Suppressor macrophage treated with lipopolysaccharide for 1 hour (primary cell): ENCODE measurements at regions not wholly inside any gene's neighbourhood (a gene's known extent, or its start where the extent isn't known, plus 50 kb on each side); places are given as distances from the start of the nearest gene placed in this dataset.

ENCODE experiments used
- DNase-seq, 3 donors: peaks; one replicate each; pipeline ENCODE4 v3.0.0-alpha.2; 2020 to 2022

DNA sequence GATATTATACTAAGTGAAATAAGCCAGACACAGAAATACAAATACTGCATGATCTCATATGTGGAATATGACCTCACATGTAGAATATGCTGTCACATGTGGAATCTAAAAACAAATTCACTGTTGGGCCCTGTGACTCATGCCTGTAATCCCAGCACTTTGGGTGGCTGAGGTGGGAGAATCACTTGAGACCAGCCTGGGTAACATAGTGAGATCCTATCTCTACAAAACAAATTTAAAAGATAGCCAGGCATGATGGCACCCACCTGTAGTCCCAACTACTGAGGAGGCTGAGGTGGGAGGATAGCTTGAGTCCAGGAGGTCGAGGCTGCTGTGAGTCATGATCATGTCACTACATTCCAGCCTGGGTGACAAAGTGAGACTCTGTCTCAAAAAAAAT, 160.3 kb downstream of the PTEN start:
- DNase-seq: no peak

DNA sequence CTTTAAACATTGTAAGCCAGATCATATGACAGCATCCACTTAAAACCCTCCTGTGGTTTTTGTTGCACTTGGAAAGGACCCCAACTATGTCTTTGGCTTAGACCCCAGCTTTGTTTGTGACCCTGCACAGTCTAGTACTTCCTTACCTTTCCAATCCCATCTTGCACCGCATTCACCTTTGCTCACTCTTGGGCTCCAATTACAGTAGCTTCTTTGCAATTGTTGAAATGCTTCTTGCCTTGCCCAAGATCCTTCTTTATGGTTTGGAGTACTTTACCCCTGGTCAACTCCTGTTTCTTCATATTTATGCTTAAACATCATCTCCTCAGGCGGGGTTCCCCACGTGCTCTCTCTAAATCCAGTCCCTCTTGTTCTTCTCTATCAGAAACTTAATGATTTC, 162.6 kb downstream of the PTEN start:
- no peak for DNase-seq

DNA sequence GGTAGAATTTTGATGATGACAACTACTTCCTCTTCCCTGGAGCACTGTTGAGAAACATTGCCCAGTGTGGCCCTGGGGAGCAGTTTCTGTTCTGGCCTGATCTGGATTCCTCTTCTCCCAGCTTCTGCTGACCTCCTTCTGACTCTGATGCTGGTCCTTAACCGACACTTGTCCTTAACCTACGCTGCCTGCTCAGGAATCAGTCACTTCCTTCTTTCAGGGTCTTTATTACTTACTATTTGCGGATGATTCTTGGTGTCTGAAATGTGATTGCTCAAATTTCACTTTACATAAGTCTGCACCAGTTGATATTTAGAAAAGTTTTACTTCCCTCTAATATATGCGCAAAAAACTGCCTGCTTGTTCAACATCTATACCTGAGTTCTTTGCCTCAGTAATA, 164.1 kb downstream of the PTEN start:
- peak; percentile 77 to 89 (median 85) for DNase-seq

DNA sequence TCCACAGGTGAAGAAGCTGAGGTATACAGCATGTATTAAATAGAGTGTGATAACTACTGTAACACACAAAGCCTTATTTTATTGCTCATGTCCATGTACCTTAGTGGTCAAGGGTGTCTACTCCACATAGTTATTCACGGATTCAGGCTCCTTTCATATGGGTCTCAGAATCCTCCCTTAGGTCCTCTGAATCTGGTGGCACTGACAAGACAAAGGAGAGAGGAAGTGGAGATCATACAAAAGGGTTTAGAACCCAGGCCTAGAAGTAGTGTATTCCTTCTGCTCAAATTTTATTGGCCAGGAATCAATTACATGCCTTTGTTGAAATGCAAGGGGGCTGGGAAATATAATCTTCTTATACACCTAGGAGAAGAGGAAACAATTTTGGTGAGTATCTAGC, 164.6 kb downstream of the PTEN start:
- DNase-seq: no peak

DNA sequence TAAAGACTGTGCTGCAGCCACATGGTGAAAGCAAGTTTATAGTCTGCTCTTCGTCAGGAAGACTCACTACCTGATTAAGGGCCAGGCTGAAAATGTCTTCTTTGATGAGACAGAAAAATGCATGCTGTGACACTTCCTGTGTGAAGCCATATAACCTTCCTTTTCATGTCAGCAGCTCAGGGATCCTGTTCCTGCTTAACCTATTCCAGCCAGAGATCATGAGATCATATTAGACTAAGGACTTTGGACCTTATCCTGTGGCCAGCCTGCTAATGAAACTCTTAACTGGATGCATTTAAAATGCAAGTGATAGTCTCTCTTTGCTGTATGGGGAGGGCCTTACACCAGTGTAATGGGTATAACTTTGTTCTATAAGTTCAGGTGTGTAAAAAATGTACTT, 165.2 kb downstream of the PTEN start:
- DNase-seq: no peak

DNA sequence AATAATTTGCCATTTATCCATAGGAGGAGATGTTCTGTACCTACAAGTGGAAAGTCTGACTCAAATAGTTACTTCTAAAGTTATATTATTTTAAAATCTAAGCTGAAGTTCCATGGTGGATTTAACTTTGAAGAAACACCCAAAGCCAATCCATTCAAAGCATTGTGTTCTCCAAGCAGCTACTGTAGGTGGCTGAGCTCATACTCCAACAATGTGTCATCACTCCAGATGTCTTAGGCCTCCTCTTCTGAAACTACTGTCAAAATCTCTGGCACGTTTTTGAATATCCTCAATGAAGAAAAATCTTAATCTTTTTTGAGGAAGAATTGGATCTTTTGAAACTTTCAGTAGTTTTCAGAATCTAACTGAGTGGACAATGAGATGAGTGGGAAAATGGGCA, 169.1 kb downstream of the PTEN start:
- DNase-seq: peak; percentile 33 to 55 (median 51)

DNA sequence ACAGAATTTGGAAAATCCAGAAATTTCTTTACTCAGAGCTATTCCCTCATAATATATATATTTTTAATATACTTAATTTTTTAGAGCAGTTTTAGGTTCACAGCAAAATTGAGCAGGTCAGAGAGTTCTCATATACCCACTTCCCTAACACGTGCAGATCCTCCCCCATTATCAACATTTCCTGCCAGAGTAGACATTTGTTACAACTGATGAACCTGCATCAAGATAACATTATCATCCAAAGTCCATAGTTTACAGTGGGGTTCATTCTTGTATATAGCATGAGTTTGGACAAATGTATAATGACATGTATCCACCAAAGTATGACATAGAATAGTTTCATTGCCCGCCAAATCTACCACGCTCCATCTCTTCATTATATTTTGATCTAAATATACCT, 170.0 kb downstream of the PTEN start:
- no peak for DNase-seq

DNA sequence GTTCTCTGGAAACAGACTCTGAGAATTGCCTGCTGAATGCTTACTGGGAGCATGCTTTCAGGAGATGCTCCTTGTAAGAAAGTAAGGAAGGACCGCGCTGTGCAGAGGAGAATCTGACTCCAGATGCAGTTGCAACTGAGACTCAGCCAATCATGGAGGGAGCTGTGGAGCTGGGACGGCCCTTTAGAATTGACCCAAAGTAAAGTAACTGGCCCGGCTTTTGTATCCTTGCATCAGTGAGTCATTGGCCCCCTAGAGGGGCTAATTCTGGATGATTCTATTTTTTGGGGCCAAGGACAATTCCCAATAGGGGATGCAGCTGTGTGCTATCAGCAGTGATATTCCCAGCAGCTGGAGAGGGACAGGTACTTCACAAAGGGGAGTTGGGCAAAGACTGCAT, 170.4 kb downstream of the PTEN start:
- no peak for DNase-seq

DNA sequence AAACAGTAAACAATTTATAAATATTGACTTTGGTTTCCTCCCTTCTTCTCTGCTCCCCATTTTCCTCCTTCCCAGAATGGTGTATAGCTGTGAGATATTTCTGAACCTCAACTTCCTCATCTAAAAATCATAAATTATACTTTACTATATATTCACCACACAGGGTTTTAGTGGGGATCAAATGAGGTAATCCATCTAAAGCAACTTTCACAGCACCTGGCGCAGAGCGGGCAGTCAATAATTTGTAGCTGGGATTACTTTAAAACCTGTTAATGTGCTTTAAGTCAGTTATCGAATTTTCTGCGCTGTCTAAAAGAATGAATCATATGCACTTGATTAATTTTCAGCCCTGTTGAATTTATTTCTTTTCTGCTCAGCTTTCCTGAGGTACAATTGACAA, 172.7 kb downstream of the PTEN start:
- no peak for DNase-seq

DNA sequence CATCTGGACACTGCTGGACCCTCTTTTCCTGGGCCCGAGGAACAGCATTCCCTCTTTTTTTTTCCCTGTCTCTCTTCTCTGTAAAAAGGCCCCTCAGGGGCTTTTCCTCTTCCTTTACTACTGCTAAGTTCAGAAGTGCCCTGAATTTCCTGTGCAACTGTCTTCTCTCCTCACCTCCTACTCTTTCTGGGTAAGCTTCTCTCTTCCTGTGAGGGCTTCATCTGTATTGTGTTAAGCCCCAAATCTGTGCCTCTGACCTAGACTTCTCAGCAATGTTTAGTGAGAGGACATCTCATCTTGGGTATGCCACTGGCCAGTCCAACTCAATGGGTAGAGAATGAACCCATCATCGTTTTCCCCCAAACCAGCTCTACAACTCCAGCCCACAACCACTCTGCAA, 174.2 kb downstream of the PTEN start:
- no peak for DNase-seq

DNA sequence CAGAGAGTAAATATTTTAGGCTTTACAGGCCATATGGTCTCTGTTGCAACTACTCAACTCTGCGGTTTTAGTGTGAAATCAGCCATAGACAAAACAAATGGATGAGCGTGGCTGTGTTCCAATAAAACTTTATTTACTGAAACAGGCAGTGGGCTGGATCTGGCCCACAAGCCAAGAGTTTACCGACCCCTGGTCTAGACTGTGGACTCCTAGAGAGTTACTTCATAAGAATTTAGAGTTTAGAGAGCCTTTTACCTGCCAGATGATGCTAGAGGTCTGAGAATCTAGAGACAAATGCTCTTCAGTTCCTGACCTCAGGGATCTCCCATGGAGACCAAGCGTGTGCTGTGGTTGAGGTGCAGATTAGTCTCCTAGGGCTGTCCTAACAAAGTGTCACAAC, 174.8 kb downstream of the PTEN start:
- no peak for DNase-seq

DNA sequence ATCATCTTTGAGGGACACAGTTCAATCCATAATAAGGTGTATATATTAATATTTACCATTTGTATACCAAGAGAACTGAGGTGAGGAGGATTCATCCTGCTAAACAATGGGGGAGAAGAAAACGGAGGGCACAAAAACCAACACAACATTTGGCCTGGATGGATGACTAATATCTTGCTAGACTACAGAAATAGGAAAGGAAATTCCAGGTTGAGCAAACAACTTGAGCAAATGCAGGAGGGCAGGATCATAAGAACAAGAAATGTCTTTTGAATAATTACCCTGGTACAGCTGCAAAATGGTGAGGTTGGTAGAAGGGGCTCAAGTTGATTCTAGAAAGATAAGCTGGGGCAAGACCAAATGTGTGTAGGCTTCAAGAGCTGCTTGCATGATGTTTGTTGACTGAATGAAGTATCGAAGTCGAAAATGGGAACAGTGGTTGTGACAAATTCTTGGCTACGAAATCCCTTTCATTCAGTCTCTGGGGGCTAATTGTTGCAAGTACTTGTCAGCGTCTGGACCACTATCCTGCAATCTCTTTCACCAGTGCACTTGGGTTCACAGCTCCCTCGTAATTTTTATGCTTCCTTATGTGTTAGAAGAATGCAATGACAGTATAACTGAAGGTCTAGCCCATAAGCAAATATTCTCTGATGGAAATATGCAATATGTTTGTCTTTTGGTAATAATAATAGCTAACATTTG, 176.2 kb downstream of the PTEN start:
- DNase-seq: peak; percentile 63 to 83 (median 77)

DNA sequence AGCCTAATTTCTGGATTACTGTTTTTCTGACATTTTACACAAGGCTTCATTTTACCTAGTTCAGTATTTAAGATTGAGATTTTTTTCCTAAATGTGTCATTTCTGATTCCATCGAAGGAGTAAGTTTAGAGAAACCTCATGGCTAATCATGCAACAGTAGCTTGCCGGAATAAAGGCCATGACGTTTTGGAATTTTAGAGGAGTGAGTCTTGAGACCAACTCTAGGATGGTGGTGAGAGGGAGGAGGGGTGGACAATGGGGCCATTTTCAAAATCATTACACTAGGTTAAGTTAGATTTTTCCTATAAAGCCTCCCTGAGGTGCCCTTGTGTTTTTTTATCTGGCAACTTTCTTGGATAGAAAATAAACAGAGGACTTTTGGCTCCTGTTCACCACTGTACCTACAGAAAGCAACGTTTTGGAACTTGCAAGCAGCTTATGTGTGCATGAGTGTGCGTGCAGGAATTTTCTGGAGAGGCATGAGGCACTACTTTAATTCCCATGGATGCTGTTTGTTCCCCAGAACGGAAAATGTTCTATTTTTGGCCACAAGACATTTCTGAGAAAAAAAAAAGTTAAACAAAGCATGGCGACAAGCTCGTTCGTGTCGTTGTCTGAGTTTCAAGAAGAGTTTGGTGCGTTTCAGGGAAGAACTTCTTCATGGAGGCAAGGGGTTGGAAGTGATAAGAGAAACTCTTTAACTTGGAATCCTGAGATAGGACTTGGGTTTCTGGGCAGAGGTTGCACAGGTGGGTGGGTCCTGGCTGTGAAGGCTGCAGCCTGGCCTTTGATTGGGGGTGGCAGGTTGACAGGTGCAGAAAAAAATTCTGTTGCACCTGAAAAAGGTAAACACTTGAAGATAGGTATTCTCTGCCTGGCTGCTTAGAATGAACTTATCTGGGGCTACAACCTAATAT, 178.1 kb downstream of the PTEN start:
- DNase-seq: no peak

DNA sequence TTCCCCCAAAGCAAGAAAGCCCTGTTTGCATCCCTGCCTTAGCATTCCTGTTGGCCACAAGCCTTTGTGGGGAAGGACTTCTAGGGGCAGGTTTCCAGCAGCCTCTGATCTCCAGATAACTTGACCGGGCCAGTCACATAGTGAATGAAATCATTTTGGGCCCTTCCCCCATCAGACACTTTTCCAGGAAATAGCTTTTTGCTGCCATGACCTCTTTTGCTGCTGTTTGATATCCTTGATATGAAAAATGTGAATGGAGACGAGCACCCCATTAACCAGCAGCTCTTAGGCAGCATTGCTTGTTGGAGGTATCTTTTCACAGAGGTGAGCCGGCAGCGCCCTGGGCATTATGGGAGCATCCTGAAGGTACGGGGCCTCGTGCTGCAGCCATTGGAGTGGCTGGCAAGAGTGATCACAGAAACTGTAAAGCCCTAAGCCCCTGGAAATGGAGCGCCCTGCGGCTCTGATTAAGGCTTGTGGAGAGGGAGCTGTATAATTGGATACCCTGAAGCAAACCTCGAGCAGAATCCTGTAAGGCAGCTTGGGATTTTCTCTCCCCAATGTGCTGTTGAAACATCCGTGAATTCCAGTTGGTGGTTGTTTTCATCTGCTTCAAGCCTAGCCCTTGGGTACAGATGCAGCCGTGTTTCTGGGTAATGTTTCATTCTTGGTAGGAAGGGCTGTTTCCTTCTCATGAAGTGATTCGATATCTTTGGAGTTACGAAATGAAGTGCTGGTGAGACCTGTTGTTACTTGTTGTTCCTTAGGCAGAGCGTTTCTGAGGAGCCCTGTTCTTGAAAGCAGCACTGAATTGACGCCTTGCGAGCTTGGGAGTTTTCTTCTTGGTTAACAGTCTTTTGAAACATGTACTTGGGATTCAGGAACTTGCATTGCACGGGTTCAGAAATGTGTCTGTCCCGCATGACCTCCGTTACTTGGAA, 179.0 kb downstream of the PTEN start:
- DNase-seq: peak; percentile 69 to 78 (median 75)

DNA sequence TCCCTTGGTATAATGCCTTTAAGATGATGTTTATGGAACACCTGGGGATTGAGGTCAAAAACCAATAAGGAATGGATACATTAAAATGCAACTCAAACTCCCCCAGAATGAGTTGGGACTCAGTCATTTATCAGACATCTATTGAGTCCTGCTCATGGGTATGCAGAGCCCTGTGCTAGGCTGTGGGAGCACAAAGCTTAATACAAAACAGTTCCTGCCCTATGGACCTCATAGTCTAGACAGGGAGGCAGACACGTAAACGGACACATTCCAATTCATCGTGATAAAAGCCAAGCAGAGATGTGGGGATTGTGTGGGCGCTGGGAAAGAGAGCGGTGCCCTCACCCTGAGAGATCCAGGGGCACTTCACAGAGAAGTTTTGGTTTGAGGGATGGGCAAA, 181.7 kb downstream of the PTEN start:
- DNase-seq: no peak

DNA sequence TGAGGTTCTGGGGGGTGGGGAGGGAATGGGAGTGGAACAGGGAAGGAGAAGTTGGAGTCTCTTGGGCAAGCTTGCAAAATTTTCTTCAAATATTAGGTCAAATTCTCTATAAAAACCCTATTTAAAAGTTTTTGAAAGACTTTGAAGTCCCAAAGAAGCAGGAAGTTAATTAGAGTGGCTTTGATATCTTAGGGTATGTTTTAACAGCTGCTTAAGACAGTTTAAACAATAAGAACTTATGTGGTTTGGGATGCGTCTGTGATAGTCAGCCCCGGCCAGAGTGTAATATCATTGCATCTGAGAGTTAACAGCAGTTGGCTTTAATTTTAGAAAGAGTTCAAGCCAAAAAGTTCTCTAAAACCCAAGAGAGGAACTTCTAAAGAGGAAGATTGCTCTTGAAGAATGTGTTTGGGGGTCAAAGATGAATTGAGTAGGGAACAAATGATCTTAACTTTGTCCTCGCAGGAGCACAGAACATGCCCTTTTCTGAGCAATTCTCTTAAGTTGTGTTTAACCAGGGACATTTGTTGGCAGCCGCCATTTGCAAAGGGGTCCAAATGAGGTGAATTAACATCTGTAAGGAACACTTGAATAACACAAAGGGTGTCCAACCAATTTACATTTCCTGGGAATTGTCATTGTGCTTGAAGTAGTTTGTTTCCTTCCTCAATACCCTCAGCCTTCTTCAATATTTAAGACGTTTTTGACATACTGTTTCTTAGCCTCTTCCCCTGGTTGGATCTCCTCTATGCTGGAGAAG, 182.4 kb downstream of the PTEN start:
- DNase-seq: peak; percentile 43 to 51 (median 50)

DNA sequence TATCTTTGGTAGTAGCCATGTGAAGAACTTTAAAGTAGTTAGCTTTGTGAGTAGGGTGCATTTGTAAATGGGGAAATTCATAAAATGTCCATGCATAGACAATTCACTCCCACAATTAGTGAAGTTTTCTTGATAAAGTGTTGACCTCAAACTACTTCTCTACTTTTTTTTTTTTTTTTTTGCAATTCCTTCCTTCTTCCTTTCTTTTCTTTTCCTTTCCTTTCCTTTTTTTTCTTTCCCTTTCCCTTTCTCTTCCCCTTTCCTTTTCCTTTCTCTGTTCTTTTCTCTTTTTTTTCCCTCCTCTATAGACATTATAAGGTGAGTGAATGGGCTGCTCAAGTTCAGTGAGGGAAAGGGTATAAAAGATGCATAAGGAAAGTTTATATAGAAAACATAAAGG, 184.2 kb downstream of the PTEN start:
- DNase-seq: peak; percentile 42 to 75 (median 58)

DNA sequence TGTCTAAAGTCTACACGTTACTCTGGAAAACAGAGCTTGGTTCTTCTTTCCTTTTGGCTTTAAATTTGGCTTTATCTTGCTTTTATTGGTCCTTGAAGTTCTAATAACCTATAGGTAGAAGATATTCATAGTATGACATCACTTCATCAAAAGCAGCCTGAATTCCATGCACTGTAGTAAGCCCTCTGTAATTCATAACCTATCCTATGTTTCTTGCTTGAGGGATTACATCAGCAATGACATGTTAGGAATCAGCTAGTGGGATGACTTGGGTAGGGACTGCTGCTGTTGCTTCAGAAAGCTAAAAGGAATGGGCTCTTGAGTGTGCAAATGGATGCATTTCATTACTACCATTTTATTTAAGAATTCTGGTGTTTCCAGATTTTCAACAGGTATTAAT, 184.9 kb downstream of the PTEN start:
- DNase-seq: peak in 1 of 3 donors; percentile 49

DNA sequence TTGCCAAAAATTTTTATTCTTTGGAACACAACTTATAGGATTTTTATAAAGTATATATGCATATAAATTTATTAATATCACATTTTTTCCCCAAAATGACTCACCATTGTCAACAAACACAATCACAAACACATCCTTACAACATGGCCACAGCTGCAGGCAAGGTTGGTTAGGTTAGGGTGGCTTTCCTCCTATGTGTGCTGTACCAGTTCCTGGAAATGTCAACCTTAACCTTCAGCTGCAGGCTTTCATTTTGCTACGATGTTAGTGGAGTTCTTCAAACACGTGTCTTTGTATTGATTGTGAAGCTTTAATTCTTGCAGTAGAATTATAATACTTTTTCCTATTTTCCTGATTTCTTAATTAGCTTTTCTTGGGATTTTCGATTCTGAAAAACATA, 185.8 kb downstream of the PTEN start:
- no peak for DNase-seq

DNA sequence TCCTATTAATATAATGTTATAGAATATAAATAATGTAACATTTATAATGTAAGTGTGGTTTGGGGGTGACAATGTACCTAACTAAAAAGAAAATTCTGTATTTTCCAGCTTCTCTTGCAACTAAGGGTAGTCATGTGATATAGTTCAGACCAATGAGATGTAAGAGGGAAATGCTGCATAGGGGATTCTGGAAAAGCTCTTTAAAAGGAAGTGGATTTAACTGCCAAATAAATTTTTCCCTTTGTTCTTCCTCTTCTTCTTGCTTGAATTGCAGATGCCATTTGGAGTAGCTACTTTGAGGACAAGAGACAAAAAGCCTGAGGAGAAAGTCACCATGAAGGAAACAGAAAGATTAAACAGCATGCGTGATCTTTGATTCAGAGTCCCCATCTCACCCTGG, 194.3 kb downstream of the PTEN start:
- peak; percentile 43 to 65 (median 64) for DNase-seq

DNA sequence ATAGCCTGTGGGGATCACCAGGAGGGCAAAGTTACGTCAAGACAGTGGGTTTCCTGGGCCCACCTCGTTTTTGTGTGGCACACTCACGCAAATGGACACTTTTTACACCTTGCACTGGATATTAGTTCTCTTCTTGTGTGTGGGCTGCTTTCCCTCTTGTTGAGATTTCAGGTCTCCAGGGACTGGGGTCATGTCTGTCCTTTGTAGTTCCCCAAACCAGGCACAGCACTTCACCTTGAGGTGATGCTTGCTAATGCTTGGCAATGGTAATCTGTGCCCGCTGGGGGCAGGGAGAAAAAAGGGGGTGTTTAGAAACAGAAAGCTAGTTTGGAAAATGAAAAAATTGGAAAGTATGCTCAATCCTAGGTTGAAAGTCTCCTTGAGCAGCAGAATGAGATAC, 195.3 kb downstream of the PTEN start:
- no peak for DNase-seq

DNA sequence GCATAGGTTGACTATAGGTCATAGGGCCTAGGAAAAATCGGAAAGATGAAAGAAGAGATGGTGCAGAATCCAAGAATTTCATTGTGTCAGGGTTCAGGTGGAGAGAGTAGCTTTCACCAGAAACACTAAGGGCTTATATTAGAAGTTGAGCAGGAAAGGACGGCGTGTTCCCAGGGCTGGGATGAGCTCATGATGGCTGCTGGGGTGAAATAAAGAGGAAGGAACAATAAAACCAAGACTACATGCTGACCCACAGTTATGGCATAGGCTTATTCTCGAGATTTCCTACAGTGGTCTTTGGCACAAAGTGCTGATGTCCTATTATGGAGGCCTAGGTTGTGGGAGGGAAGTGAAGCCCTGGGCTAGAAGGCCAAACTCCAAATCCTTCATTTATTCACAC, 195.8 kb downstream of the PTEN start:
- peak in 1 of 3 donors; percentile 43 for DNase-seq
